VCaP (cell line): ENCODE measurements at regions not wholly inside any gene's neighbourhood (a gene's known extent, or its start where the extent isn't known, plus 50 kb on each side); places are given as distances from the start of the nearest gene placed in this dataset.

Experiments
- H3K27ac ChIP-seq: fragments of 450-650 bp; 2 replicates; pipeline ENCODE4 v1.5.1; 2017
- TF ChIP-seq, protein P1 (sequence below): fragments of 450-650 bp; conservative IDR thresholded peaks from 2 replicates; pipeline ENCODE4 v1.5.1; 2017; ENCODE audit warnings: mild to moderate bottlenecking, moderate library complexity

DNA sequence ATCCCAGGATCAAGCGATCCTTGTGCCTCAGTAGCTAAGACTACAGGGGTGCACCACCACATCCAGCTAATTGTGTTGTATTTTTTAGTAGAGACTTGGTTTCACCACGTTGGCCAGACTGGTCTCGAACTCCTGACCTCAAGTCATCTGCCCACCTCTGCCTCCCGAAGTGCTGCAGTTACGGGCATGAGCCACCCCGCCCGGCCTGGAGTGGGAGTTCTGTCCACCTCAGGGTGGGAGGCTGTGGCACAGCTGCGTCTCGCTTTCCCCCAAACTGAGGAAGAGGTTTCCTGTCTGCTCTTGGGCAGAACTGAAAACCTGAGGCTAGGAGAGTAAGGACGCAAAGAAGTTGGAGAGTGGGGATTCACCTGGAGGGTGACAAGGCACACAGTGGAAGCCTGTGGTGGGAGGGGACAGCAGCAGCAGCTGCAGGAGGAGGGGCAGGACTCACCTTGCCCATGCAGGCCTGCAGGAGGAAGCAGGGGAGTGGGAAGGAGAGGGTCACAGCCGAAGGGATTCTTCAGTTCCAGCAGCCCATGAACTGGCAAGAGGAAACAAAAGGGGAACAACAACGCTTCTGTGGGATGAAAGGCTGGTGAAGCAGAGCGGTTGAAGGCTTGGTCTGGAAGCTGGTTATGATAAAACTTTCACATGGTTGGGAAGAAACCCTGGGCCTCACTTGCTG, 181.4 kb downstream of the GAS1 start:
- H3K27ac ChIP-seq, result no peak overlapping the region
- TF ChIP-seq, protein P1, sequence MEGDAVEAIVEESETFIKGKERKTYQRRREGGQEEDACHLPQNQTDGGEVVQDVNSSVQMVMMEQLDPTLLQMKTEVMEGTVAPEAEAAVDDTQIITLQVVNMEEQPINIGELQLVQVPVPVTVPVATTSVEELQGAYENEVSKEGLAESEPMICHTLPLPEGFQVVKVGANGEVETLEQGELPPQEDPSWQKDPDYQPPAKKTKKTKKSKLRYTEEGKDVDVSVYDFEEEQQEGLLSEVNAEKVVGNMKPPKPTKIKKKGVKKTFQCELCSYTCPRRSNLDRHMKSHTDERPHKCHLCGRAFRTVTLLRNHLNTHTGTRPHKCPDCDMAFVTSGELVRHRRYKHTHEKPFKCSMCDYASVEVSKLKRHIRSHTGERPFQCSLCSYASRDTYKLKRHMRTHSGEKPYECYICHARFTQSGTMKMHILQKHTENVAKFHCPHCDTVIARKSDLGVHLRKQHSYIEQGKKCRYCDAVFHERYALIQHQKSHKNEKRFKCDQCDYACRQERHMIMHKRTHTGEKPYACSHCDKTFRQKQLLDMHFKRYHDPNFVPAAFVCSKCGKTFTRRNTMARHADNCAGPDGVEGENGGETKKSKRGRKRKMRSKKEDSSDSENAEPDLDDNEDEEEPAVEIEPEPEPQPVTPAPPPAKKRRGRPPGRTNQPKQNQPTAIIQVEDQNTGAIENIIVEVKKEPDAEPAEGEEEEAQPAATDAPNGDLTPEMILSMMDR, result no peak

DNA sequence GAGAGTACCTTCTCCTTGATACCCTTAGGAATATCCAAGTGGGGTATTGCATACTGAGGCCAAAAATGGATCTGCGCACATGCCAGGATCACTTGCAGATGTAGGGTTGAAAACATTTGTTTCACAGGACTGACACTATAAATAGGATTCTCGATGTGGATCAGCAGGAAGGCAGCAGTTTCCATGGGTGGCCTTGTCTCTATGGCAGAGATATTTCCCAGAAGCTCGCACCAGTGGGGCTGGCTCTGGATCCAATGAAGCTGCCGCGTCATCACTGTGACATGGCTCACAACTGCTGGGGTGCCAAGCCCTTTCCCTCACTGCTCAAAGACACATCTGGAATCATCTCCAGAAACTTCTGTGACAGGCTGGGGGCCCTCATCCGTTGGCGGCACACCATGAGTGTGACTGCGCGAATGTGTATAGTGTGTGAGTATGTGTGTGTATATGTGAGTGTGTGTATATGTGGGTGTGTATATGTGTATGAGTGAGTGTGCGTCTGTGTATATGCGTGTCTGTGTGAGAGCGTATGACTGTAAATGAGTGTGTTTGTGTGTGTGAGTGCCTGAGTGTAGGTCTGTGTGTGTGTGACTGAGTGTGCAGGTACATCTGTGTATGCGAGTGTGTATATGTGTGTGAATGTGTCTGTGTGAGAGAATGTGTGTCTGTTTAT, 182.5 kb downstream of the GAS1 start:
- H3K27ac ChIP-seq, result no peak overlapping the region

DNA sequence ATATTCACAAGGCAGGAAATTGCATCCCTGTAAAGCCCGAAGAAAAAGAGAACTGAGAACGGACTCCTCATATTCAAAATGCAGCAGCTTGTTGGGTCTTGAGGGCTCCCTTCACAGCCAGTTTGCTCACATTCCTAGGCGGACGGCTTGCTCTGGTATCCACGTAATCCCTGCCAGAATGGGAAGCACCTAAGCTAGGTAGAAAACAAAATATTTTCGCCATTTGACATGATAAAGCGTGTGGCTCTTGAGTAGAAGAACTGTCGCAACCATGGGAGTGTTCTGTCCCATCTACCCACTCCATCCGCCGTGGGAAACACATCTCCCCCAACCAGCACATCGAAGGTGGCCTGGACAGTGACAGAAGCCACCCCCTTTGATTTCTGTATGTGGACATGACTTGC, 183.1 kb downstream of the GAS1 start:
- TF ChIP-seq, protein P1, result no peak
- no peak overlapping the region for H3K27ac ChIP-seq

More for the DNA sequence above, 182.5 kb downstream of the GAS1 start:
- TF ChIP-seq, protein P1, result no peak

DNA sequence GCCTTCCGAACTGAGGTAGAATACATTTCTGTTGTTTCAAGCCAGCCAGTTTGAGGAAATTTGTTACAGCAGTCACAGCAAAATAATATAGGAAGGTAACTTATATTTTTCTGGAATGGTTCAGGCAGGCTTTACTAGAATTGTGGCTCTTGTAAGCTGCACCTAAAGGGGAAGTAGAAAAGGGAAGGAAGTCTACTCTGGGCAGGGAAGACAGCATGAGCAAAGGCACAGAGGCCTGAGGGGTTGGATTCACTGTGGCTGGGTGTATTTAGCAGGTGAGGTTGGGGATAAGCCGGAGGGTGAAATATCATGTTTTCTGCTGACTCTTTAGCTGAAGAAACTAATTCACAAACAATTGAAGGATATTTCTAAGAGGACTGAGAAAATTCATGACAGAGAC, 183.5 kb downstream of the GAS1 start:
- TF ChIP-seq, protein P1, result no peak
- H3K27ac ChIP-seq, result no peak overlapping the region

DNA sequence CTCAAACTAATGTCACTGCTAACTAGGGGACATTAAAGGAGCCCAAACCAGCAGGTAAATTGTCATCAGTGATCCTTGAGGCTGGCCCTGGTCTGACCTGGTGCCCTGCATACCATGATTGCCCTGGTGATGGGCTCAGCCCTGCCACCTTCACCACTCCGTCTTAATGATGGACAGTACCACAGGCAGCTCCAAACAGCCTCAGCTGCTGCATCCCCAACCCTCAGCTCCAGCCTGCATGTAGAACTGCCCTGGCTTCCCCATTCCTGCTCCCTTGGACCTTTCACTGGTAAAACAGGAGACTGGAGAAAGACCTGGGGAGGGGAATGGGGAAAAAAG, 190.0 kb downstream of the GAS1 start:
- TF ChIP-seq, protein P1, result no peak
- no peak overlapping the region for H3K27ac ChIP-seq

DNA sequence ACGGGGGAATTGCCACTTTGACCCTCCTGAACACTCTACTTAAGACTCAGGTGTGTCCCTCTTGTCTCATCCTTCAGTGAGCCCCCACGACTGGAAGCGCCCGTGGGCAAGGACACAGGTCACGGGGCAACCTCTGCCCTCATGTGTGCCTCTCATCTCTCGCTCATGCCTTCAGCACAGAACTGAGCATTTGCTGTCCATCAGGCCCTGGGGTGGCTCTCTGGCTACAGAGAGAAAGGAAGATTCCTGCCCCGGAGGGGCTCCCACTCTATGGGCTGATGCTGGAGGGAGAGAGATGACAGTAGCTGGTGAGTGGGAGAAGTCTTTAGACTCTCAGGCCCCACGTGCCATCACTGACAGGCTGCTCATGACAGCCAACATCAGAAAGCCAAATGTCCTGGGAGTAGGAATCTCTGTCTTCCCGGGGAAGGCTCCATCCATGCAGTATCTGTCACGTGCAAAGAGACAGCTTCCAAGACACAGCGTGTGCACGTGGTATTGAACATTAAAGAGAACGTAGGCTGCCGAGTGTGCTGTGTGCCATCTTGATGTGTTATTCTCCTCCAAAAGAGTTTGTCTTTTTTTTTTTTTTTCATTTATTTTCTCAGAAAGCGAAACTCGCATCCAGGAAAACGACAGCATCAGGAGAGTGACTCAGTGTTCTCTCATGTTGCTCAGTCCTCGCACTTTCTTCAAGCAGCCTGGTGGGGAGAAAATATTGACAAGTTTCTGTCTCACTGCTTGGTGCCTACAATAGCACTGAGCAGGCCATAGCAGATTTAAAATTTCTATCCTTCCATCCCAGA, 190.5 kb downstream of the GAS1 start:
- H3K27ac ChIP-seq, result no peak overlapping the region
- TF ChIP-seq, protein P1, result no peak

DNA sequence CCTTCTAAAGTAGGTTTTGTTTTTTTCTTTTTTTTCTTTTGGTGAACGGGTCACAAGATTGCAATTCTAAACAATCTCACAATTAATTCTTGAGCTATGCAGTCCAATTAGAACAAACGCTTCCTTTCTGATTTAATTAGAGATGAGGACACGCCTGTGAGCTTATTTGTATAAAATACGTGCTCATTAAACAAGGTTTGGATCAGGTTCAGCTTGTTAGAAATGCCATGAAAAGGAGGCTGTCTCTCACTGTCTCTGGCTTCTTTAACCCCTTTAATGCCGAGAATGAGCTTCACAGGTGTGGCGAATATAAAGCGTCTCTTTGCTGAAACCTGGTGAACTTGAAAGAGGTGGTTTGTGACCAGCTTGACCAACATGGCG, 191.8 kb downstream of the GAS1 start:
- H3K27ac ChIP-seq, result no peak overlapping the region
- TF ChIP-seq, protein P1, result no peak
